ENCODE measurements at regions not wholly inside any gene's neighbourhood (a gene's known extent, or its start where the extent isn't known, plus 50 kb on each side); places are given as distances from the start of the nearest gene placed in this dataset.
"Not testable (repeated sequence)": the region's sequence is repeated elsewhere in the genome, so short reads cannot be mapped to it uniquely, and the experiment has no call there.

DNA sequence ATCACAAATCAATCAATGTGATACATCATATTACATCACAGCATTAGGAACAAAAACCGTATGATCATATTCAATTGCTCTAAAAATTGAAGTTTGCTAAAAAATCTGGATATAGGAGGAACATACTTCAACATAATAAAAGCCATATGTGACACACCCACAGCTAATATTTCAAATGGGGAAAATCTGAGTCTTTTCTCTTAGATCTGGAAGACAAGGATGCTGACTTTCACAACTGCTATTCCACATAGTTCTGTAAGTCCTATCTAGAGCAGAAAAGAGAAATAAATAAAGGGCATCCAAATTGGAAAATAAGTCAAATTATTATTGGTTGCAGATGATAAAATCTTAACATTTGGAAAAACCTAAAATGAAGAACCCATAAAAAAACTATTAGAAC, 256.8 kb upstream of the SGO1 start:
- Histone ChIP-seq H2BK15ac (ENCODE audit: low read depth, low read length) (no peak overlapping the region), H3K56ac (ENCODE audit: insufficient read length, low read depth, low read length) (no peak overlapping the region), H4K91ac (ENCODE audit: insufficient read length, low read depth, low read length) (no peak overlapping the region), H3T11ph (ENCODE audit: low read length) (no peak overlapping the region), H3K79me2 (ENCODE audit: insufficient read depth, low read length) (no peaks in the 10 kb centered on the region), H4K5ac (ENCODE audit: insufficient read length, low read depth, low read length) (no peak overlapping the region), H3K14ac (ENCODE audit: insufficient read depth, low read length) (no peak overlapping the region), H2AK5ac (ENCODE audit: insufficient read length, low read length) (no peak overlapping the region), H3K27ac (ENCODE audit: insufficient read length, low read depth, low read length) (no peak overlapping the region), H3K18ac (ENCODE audit: insufficient read length, low read depth, low read length) (no peak overlapping the region), H3K79me1 (ENCODE audit: insufficient read depth, low read depth, low read length, poor library complexity, severe bottlenecking) (no peaks in the 10 kb centered on the region), H3K27me3 (ENCODE audit: insufficient read depth, low read length) (no peaks in the 10 kb centered on the region), H3K9me3 (ENCODE audit: control insufficient read depth, low read depth, low read length) (no peaks in the 10 kb centered on the region), H3K4me2 (ENCODE audit: insufficient read depth, insufficient read length, low read length) (no peak overlapping the region), H3K23me2 (ENCODE audit: insufficient read length, low read depth, low read length, poor library complexity, severe bottlenecking) (no peaks in the 10 kb centered on the region), H3K4ac (ENCODE audit: low read depth, low read length) (no peak overlapping the region), H2AFZ (ENCODE audit: low read length) (no peak overlapping the region), H2BK5ac (ENCODE audit: insufficient read length, low read length) (no peak overlapping the region), H3K9ac (ENCODE audit: extremely low read depth, insufficient read length, low read length) (no peak overlapping the region), H3K4me1 (ENCODE audit: insufficient read depth, low read length) (no peaks in the 10 kb centered on the region), H2BK120ac (ENCODE audit: low read depth, low read length, poor library complexity, severe bottlenecking) (no peak overlapping the region), H3K23ac (ENCODE audit: insufficient read length, low read depth, low read length) (no peak overlapping the region), H2BK12ac (ENCODE audit: insufficient read length, low read depth, low read length) (no peak overlapping the region), H2BK20ac (ENCODE audit: low read depth, low read length, poor library complexity, severe bottlenecking) (no peak overlapping the region), H4K20me1 (ENCODE audit: control insufficient read depth, insufficient read depth, insufficient read length) (no peaks in the 10 kb centered on the region), H4K8ac (replicated peaks; ENCODE audit: insufficient read length, low read depth, low read length) (no peak overlapping the region)
- no peak for TF ChIP-seq CTCF (conservative IDR thresholded peaks at IDR 0.05)
- no CpG with 5 or more reads among the region's 1 CpG for WGBS (ENCODE audit: extremely low coverage, insufficient read length, low lambda C conversion rate)
- no peak overlapping the region for H3K27ac Mint-ChIP-seq
- DNase-seq: no peak
- no peaks in the 10 kb centered on the region for H3K27me3 Mint-ChIP-seq (ENCODE audit: low read depth)
- H3K9me3 Mint-ChIP-seq: peaks cover 0 to 8% of the 10 kb centered on the region in 2 experiments; a peak in 3 of 5 replicates
- H3K36me3 Mint-ChIP-seq (ENCODE audit: insufficient read depth in 1 of 3, low read depth in 3 of 3): peaks cover 0 to 2% (median 0%) of the 10 kb centered on the region in 3 experiments; a peak in 1 of 7 replicates
- H3K4me3 Mint-ChIP-seq: no peak overlapping the region
- H3K4me1 Mint-ChIP-seq: no peaks in the 10 kb centered on the region

DNA sequence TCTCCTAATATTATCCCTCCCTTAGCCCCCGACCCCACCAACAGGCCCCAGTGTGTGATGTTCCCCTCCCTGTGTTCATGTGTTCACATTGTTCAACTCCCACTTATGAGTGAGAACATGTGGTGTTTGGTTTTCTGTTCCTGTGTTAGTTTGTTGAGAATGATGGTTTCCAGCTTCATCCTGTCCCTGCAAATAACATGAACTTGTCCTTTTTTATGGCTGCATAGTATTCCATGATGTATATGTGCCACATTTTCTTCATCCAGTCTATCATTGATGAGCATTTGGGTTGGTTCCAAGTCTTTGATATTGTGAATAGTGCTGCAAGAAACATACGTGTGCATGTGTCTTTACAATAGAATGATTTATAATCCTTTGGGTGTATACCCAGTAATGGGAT, 241.3 kb upstream of the SGO1 start:
- not testable (repeated sequence) for H3K23me2 ChIP-seq (ENCODE audit: insufficient read length, low read depth, low read length, poor library complexity, severe bottlenecking); H3K4me3 Mint-ChIP-seq; H3K4me2 ChIP-seq (ENCODE audit: insufficient read depth, insufficient read length, low read length); H2BK120ac ChIP-seq (ENCODE audit: low read depth, low read length, poor library complexity, severe bottlenecking); H3K79me1 ChIP-seq (ENCODE audit: insufficient read depth, low read depth, low read length, poor library complexity, severe bottlenecking); H4K8ac ChIP-seq (replicated peaks; ENCODE audit: insufficient read length, low read depth, low read length); H3K18ac ChIP-seq (ENCODE audit: insufficient read length, low read depth, low read length); H3K4me1 ChIP-seq (ENCODE audit: insufficient read depth, low read length); H2BK12ac ChIP-seq (ENCODE audit: insufficient read length, low read depth, low read length); H2BK5ac ChIP-seq (ENCODE audit: insufficient read length, low read length); H3K14ac ChIP-seq (ENCODE audit: insufficient read depth, low read length); H3K79me2 ChIP-seq (ENCODE audit: insufficient read depth, low read length); H3T11ph ChIP-seq (ENCODE audit: low read length); H3K4ac ChIP-seq (ENCODE audit: low read depth, low read length); H4K91ac ChIP-seq (ENCODE audit: insufficient read length, low read depth, low read length); H3K27me3 ChIP-seq (ENCODE audit: insufficient read depth, low read length); H2AFZ ChIP-seq (ENCODE audit: low read length); H3K36me3 Mint-ChIP-seq (ENCODE audit: insufficient read depth in 1 of 3, low read depth in 3 of 3); DNase-seq; H3K9ac ChIP-seq (ENCODE audit: extremely low read depth, insufficient read length, low read length); H3K27ac ChIP-seq (ENCODE audit: insufficient read length, low read depth, low read length); H3K27me3 Mint-ChIP-seq (ENCODE audit: low read depth); H3K9me3 ChIP-seq (ENCODE audit: control insufficient read depth, low read depth, low read length); H3K23ac ChIP-seq (ENCODE audit: insufficient read length, low read depth, low read length); H2BK20ac ChIP-seq (ENCODE audit: low read depth, low read length, poor library complexity, severe bottlenecking); H4K5ac ChIP-seq (ENCODE audit: insufficient read length, low read depth, low read length); H2BK15ac ChIP-seq (ENCODE audit: low read depth, low read length); H2AK5ac ChIP-seq (ENCODE audit: insufficient read length, low read length); H3K4me1 Mint-ChIP-seq; H3K56ac ChIP-seq (ENCODE audit: insufficient read length, low read depth, low read length); H4K20me1 ChIP-seq (ENCODE audit: control insufficient read depth, insufficient read depth, insufficient read length); H3K27ac Mint-ChIP-seq
- no CpG with 5 or more reads among the region's 2 CpGs for WGBS (ENCODE audit: extremely low coverage, insufficient read length, low lambda C conversion rate)
- H3K9me3 Mint-ChIP-seq: peaks cover 22% of the 10 kb centered on the region in 2 experiments

All from H9 (cell line).